ENCODE measurements at regions not wholly inside any gene's neighbourhood (a gene's known extent, or its start where the extent isn't known, plus 50 kb on each side); places are given as distances from the start of the nearest gene placed in this dataset.

- DNase-seq (ENCODE audit: low spot score): peak; percentile 41
Observed at GRCh38 chr15:38647683-38648082, 83.1 kb upstream of the RASGRP1 start.

GRCh38 chr15:38648121-38648843 is 83.7 kb upstream of the RASGRP1 start:
- no peak for DNase-seq (ENCODE audit: low spot score)

GRCh38 chr15:38650384-38650783 is 85.8 kb upstream of the RASGRP1 start:
- peak; percentile 23 for DNase-seq (ENCODE audit: low spot score)

GRCh38 chr15:38650936-38651327 is 86.3 kb upstream of the RASGRP1 start:
- no peak for DNase-seq (ENCODE audit: low spot score)

GRCh38 chr15:38651328-38652038 is 86.9 kb upstream of the RASGRP1 start:
- no peak for DNase-seq (ENCODE audit: low spot score)

GRCh38 chr15:38652183-38652794 is 87.7 kb upstream of the RASGRP1 start:
- no peak for DNase-seq (ENCODE audit: low spot score)

GRCh38 chr15:38652998-38653397 is 88.4 kb upstream of the RASGRP1 start:
- DNase-seq (ENCODE audit: low spot score): no peak

GRCh38 chr15:38658431-38658830 is 93.8 kb upstream of the RASGRP1 start:
- no peak for DNase-seq (ENCODE audit: low spot score)

GRCh38 chr15:38660738-38661137 is 96.1 kb upstream of the RASGRP1 start:
- DNase-seq (ENCODE audit: low spot score): no peak

GRCh38 chr15:38662033-38662802 is 97.6 kb upstream of the RASGRP1 start:
- DNase-seq (ENCODE audit: low spot score): no peak

- DNase-seq (ENCODE audit: low spot score): no peak
Observed at GRCh38 chr15:38662805-38663204, 98.2 kb upstream of the RASGRP1 start.

- DNase-seq (ENCODE audit: low spot score): no peak
Observed at GRCh38 chr15:38665586-38666305, 101.1 kb upstream of the RASGRP1 start.

- no peak for DNase-seq (ENCODE audit: low spot score)
Observed at GRCh38 chr15:38666865-38667510, 102.4 kb upstream of the RASGRP1 start.

- DNase-seq (ENCODE audit: low spot score): no peak
Observed at GRCh38 chr15:38667890-38668850, 103.6 kb upstream of the RASGRP1 start.

- no peak for DNase-seq (ENCODE audit: low spot score)
Observed at GRCh38 chr15:38668898-38669391, 104.3 kb upstream of the RASGRP1 start.

- no peak for DNase-seq (ENCODE audit: low spot score)
Observed at GRCh38 chr15:38670128-38671005, 105.8 kb upstream of the RASGRP1 start.

- no peak for DNase-seq (ENCODE audit: low spot score)
Observed at GRCh38 chr15:38671006-38671387, 106.4 kb upstream of the RASGRP1 start.

GRCh38 chr15:38671675-38672254 is 107.2 kb upstream of the RASGRP1 start:
- no peak for DNase-seq (ENCODE audit: low spot score)

GRCh38 chr15:38672273-38672672 is 107.7 kb upstream of the RASGRP1 start:
- no peak for DNase-seq (ENCODE audit: low spot score)
